ENCODE measurements at regions not wholly inside any gene's neighbourhood (a gene's known extent, or its start where the extent isn't known, plus 50 kb on each side); places are given as distances from the start of the nearest gene placed in this dataset.

- TF ChIP-seq BCLAF1 (IDR thresholded peaks at IDR 0.05) (no peak), SMARCA5 (IDR thresholded peaks at IDR 0.05) (no peak), SMC3 (IDR thresholded peaks at IDR 0.05; ENCODE audit: borderline replicate concordance, low read length) (no peak), PAX8 (IDR thresholded peaks at IDR 0.05) (no peak), LARP7 (IDR thresholded peaks at IDR 0.05) (no peak), JUNB (IDR thresholded peaks at IDR 0.05) (no peak), HDAC2 (IDR thresholded peaks at IDR 0.05) (no peak)
Measured at GRCh38 chr11:69572233-69572860, 68.6 kb upstream of the CCND1 start (continued).

GRCh38 chr11:69572861-69573260 lies 68.1 kb upstream of the CCND1 start:
- H2AFZ ChIP-seq (ENCODE audit: control insufficient read depth, low read depth, low read length): no peak overlapping the region
- CTCF ChIA-PET: no interaction called here
- TF ChIP-seq CBFB (IDR thresholded peaks at IDR 0.05; ENCODE audit: low read depth) (no peak), POLR2AphosphoS5 (IDR thresholded peaks at IDR 0.05; ENCODE audit: low read length) (no peak), NR2C2 (IDR thresholded peaks at IDR 0.05; ENCODE audit: borderline replicate concordance, control insufficient read depth, insufficient read length, low read depth) (no peak), ZBTB40 (IDR thresholded peaks at IDR 0.05; ENCODE audit: borderline replicate concordance) (no peak)
- no peaks in the 10 kb centered on the region for H4K20me1 ChIP-seq (ENCODE audit: control insufficient read depth, insufficient read depth)
- SMC1A ChIA-PET (ENCODE audit: uncharacterized antibody, unreplicated experiment): no interaction called here
- 9% methylated on average over 5 of the region's 5 CpGs for WGBS (ENCODE audit: insufficient coverage, insufficient replicate concordance, low lambda C conversion rate, missing lambda C conversion rate)
- no peak overlapping the region for H3K9ac ChIP-seq (ENCODE audit: control insufficient read depth, insufficient read depth, low read length)
- H3K4me2 ChIP-seq (ENCODE audit: control insufficient read depth, insufficient read depth): no peak overlapping the region
- RAD21 ChIA-PET (ENCODE audit: unreplicated experiment): no interaction called here
- no TSS peak for BruUV-seq (replicated peaks)
- H3K4me3 ChIP-seq: no peak overlapping the region
- intact Hi-C loops (cut with micrococcal nuclease; ENCODE audit: unreplicated experiment) (no loop called here), in situ Hi-C loops (cut with MboI) (no loop called here)
- ATAC-seq (no peak), DNase-seq (ENCODE audit: low read depth, low spot score) (no peak), FAIRE-seq (no peak)
- H3K4me1 ChIP-seq (ENCODE audit: control insufficient read depth, insufficient read depth, low read length): no peaks in the 10 kb centered on the region
- H3K36me3 ChIP-seq (ENCODE audit: control insufficient read depth in 2 of 2, insufficient read depth in 2 of 2, low read length in 1 of 2): no peaks in the 10 kb centered on the region
- peaks cover 2 to 5% of the 10 kb centered on the region in 2 experiments; a peak in 3 of 4 replicates for H3K27me3 ChIP-seq (replicated peaks in 1 of 2; ENCODE audit: control insufficient read depth in 2 of 2, insufficient read depth in 2 of 2, low read length in 1 of 2)
- H3K27ac ChIP-seq (ENCODE audit: control insufficient read depth, insufficient read depth): no peak overlapping the region
- POLR2A ChIA-PET: no interaction called here
- no peaks in the 10 kb centered on the region for H3K79me2 ChIP-seq (ENCODE audit: control insufficient read depth, insufficient read depth, low read length)
- H3K9me3 ChIP-seq (replicated peaks; ENCODE audit: control insufficient read depth, insufficient read depth, low read length): no peaks in the 10 kb centered on the region
